CD1c-positive myeloid dendritic cell (primary cell): ENCODE measurements at regions not wholly inside any gene's neighbourhood (a gene's known extent, or its start where the extent isn't known, plus 50 kb on each side); places are given as distances from the start of the nearest gene placed in this dataset.

Experiments used
- DNase-seq: peaks from one replicate; pipeline ENCODE4 v3.0.0-alpha.2; 2016; ENCODE audit errors: extremely low spot score

DNA sequence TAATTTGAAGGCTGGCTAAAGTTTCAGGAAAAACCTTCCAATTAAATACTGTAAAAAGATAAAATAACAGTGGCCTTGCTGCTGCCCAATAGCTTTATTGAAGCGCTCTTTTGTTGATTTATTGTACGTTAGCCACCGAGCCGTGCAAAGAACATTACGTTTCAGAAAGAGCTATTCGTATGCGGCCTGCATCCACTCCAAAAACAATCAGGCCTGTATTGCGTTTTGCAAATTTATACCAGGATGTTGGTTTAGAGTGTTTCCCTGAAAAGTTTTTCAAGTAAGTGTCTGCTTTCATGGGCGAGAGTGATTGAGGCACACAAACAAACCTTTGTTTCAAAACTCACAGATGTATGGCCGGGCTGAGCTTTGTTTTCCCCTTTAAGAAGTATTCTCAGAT, 257.2 kb upstream of the SALL3 start:
- DNase-seq = no peak

GRCh38 chr18:78722929-78723710, 256.5 kb upstream of the SALL3 start:
- DNase-seq = no peak

GRCh38 chr18:78724214-78724914, 255.3 kb upstream of the SALL3 start:
- no peak for DNase-seq

DNA sequence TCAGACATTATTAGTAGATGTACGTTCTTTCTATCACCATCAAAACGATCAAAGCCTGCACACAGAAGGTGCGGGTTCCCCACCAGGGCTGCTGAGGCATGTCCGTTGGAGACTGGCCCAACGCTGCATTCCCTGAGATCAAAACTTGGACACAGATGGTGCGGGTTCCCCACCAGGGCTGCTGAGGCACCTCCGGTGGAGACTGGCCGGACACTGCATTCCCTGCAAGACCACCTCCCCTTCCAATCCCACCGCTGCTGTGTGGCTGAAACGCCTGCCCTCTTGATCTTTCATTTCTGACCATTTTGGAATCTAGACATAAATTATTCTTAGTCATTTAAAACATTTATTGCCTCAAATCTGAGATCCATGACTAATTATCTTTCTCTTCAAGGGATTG, 254.2 kb upstream of the SALL3 start:
- DNase-seq = no peak

GRCh38 chr18:78726326-78727056, 253.1 kb upstream of the SALL3 start:
- DNase-seq = no peak

GRCh38 chr18:78727057-78727739, 252.4 kb upstream of the SALL3 start:
- DNase-seq = no peak

DNA sequence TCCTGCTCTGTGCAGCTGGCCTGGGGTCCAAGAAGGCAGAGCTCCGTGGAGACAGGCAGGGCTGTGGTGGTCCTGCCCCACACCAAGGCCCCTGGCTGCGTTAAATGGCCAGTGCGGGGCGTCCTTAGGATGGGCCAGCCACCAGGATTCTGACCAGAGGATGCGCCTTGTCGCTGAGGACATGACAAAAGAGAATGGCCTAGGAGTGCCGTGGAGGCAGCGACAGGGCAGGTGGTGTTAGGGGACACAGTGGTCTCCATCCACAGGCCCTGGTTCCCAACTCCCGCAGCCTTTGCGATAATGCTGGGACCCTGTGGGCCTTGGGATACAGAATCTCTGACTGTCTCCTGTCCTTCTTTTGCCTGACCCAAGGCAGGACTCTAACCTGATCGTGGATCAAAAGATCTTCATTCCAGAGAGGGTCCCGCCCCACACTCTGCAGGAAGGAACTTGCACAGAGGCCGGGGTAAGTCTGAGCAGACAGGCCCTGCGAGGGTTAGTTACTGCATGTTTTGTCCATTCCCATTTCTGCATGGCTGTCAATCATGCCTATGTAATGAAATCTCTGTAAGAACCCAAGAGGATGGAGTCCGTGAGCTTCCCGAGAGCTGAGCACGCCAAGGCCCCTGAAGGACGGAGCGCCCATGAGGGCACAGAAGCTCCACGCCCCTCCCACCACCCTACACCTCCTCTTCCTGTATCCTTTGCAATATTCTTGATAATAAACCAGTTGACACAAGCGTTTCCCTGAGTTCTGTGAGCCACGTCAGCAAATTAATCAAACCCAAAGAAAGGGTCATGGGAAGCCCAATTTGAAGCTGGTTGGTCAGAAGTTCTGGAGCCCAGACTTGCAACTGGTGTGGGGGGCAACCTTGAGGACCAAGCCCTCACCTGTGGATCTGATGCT, 251.5 kb upstream of the SALL3 start:
- no peak for DNase-seq

GRCh38 chr18:78728784-78729467, 250.7 kb upstream of the SALL3 start:
- no peak for DNase-seq

- no peak for DNase-seq
Measured at GRCh38 chr18:78730546-78730945, 249.1 kb upstream of the SALL3 start.

GRCh38 chr18:78731016-78731397, 248.6 kb upstream of the SALL3 start:
- DNase-seq = no peak

GRCh38 chr18:78731398-78732032, 248.1 kb upstream of the SALL3 start:
- no peak for DNase-seq

DNA sequence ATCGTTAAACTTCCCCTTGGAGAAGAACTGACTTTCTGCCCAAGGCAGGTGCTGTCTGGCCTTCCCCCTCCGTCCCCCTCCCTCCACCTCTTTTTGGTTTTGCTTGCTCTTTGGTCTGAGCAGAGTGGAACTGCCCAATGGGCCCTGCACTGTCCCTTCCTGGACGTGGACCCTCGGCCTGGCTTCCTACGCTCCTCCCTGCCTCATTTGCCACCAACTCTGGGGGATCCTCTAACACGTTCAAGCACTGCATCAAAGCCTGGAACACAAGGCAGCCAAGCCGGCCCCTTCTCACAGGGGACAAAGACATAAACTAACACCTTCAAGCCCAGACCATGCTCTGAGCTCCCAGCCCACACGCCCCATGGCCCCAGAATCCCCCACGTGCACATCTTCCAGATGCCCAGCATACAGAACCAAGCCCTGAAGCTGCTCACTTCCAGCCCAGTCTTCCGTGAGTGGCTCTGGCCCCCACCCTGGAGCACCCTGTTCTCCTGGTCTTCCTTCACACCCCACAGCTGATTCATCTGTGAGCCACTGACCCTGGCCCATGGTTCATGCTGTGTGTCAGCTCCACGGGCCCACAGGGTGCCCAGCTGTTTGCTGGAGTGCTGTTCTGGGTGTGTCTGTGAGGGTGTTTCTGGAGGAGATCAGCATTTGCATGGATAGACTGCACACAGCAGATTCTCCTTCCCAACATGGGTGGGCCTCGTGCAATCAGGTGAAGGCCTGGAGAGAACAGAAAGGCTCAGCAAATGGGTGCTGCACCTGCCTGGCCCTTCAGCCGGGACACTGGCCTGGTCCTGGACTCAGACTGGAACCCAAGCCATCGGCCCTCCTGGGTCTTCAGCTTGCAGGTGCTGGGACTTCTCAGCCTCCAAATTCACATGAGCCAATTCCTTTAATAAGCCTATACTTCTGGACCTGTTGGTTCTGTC, 247.1 kb upstream of the SALL3 start:
- no peak for DNase-seq

- no peak for DNase-seq
Measured at GRCh38 chr18:78733762-78734613, 245.6 kb upstream of the SALL3 start.

- DNase-seq = no peak
Measured at GRCh38 chr18:78734614-78734945, 245.0 kb upstream of the SALL3 start.

DNA sequence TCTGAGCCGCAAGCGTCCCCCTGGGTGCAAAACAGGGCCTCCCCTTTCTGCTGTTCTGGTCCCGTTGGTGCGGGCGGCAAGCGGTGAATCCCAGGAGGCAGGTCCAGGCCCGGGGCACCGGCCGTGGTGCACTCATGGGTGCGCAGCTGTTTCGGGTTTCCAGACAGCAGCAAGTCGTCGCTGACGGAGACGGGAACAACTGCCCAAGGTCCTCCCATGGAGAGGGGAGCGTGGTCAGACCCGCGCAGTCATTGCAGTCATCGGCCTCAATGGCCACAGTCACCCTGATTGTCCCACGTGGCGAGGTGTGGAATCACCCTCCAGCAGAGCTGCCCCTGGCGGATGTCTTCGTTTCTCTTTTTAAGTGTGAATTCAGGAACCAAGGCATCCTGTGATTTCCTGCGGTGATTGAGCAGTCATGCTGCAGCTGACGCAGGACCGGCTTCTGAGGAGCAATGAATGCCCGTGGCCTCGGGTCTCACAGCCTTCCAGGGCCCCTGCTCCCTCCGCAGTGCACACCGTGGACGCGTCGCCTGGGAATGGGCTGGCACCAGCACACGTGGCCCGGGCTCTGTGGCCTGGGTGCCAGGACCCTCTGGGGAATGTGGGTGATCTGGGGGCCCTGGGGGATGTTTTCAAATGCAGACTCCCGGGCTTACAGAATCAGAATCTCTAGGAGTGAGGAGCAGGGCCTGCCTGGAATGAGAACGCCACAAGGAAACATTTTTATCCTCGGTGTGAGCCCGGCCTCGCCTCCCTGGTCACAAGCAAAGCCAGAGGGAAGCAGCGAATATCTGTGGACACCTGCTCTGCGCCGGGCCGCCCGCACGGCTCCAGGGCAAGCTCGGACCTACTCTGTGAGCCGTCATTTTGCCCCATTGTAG, 244.2 kb upstream of the SALL3 start:
- no peak for DNase-seq

- DNase-seq = no peak
Measured at GRCh38 chr18:78736015-78736690, 243.5 kb upstream of the SALL3 start.
